ENCODE measurements at regions not wholly inside any gene's neighbourhood (a gene's known extent, or its start where the extent isn't known, plus 50 kb on each side); places are given as distances from the start of the nearest gene placed in this dataset.

DNA sequence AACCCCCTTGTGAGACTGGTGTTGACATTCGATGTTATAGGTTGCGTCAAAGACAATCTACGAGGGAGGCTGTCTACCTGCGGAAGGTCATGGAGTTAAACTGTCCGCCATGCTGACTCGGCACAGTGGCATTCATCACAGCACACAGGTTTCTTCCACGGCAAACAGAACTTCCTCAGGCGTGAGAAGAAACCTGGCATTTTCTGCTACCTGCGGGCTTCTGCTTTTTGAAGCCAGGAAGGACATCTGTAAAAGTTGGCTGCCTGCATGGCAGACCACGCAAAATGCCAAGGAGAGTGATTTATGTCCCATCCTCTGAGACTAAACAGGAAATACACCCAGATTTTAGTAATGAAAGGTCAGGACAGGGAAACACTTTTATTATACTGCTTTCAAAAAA is 809.8 kb upstream of the NUDT12 start:
- TF ChIP-seq, protein P1, sequence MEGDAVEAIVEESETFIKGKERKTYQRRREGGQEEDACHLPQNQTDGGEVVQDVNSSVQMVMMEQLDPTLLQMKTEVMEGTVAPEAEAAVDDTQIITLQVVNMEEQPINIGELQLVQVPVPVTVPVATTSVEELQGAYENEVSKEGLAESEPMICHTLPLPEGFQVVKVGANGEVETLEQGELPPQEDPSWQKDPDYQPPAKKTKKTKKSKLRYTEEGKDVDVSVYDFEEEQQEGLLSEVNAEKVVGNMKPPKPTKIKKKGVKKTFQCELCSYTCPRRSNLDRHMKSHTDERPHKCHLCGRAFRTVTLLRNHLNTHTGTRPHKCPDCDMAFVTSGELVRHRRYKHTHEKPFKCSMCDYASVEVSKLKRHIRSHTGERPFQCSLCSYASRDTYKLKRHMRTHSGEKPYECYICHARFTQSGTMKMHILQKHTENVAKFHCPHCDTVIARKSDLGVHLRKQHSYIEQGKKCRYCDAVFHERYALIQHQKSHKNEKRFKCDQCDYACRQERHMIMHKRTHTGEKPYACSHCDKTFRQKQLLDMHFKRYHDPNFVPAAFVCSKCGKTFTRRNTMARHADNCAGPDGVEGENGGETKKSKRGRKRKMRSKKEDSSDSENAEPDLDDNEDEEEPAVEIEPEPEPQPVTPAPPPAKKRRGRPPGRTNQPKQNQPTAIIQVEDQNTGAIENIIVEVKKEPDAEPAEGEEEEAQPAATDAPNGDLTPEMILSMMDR (IDR thresholded peaks at IDR 0.05; ENCODE audit: low read depth, low read length, missing input control): no peak
- no peak for TF ChIP-seq EGR1 (IDR thresholded peaks at IDR 0.05; ENCODE audit: low read depth in 2 of 2)
- TF ChIP-seq YY1 (IDR thresholded peaks at IDR 0.05): no peak
- TF ChIP-seq, protein P2, sequence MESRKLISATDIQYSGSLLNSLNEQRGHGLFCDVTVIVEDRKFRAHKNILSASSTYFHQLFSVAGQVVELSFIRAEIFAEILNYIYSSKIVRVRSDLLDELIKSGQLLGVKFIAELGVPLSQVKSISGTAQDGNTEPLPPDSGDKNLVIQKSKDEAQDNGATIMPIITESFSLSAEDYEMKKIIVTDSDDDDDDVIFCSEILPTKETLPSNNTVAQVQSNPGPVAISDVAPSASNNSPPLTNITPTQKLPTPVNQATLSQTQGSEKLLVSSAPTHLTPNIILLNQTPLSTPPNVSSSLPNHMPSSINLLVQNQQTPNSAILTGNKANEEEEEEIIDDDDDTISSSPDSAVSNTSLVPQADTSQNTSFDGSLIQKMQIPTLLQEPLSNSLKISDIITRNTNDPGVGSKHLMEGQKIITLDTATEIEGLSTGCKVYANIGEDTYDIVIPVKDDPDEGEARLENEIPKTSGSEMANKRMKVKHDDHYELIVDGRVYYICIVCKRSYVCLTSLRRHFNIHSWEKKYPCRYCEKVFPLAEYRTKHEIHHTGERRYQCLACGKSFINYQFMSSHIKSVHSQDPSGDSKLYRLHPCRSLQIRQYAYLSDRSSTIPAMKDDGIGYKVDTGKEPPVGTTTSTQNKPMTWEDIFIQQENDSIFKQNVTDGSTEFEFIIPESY (IDR thresholded peaks at IDR 0.05): no peak
- TF ChIP-seq SP1 (IDR thresholded peaks at IDR 0.05): no peak
- TF ChIP-seq, protein P3, sequence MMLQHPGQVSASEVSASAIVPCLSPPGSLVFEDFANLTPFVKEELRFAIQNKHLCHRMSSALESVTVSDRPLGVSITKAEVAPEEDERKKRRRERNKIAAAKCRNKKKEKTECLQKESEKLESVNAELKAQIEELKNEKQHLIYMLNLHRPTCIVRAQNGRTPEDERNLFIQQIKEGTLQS (IDR thresholded peaks at IDR 0.05): no peak
- no peak for TF ChIP-seq HNF4A (conservative IDR thresholded peaks at IDR 0.05)
- TF ChIP-seq JUND (IDR thresholded peaks at IDR 0.05): no peak

Data from liver (tissue), 3 donors.